ENCODE measurements at regions not wholly inside any gene's neighbourhood (a gene's known extent, or its start where the extent isn't known, plus 50 kb on each side); places are given as distances from the start of the nearest gene placed in this dataset.

GRCh38 chr15:46569781-46570180 is 935.0 kb downstream of the SQOR start:
- POLR2A ChIA-PET: no interaction called here
- H3K4me2 ChIP-seq (ENCODE audit: control insufficient read depth, insufficient read depth): no peak overlapping the region
- no peak for FAIRE-seq

More at GRCh38 chr15:46569781-46570180, 935.0 kb downstream of the SQOR start:
- H3K9ac ChIP-seq (ENCODE audit: control insufficient read depth, insufficient read depth, low read length): no peak overlapping the region
- no peak overlapping the region for H2AFZ ChIP-seq (ENCODE audit: control insufficient read depth, low read depth, low read length)
- no peaks in the 10 kb centered on the region for H3K36me3 ChIP-seq (ENCODE audit: control insufficient read depth in 2 of 2, insufficient read depth in 2 of 2, low read length in 1 of 2)
- no peaks in the 10 kb centered on the region for H3K4me1 ChIP-seq (ENCODE audit: control insufficient read depth, insufficient read depth, low read length)
- no peak for DNase-seq (ENCODE audit: low read depth, low spot score)
- ChIA-PET SMC1A (ENCODE audit: uncharacterized antibody, unreplicated experiment) (no interaction called here), CTCF (no interaction called here), RAD21 (ENCODE audit: unreplicated experiment) (no interaction called here)
- H3K27me3 ChIP-seq (replicated peaks in 1 of 2; ENCODE audit: control insufficient read depth in 2 of 2, insufficient read depth in 2 of 2, low read length in 1 of 2): no peaks in the 10 kb centered on the region
- in situ Hi-C loops (cut with MboI): no loop called here
- ATAC-seq: no peak
- intact Hi-C loops (cut with micrococcal nuclease; ENCODE audit: unreplicated experiment): no loop called here
- no peak for TF ChIP-seq HDGF (IDR thresholded peaks at IDR 0.05)
- TF ChIP-seq YBX1 (IDR thresholded peaks at IDR 0.05): no peak
- TF ChIP-seq USF1 (IDR thresholded peaks at IDR 0.05; ENCODE audit: borderline replicate concordance, extremely low read length, insufficient read depth, low read depth, low read length): no peak
- no peak for TF ChIP-seq CBX5 (IDR thresholded peaks at IDR 0.05; ENCODE audit: low read depth)
- no peak for TF ChIP-seq POLR2A (IDR thresholded peaks at IDR 0.05; ENCODE audit: low read depth, low read length)
- TF ChIP-seq HCFC1 (IDR thresholded peaks at IDR 0.05; ENCODE audit: low read length): no peak
- no peak for TF ChIP-seq CBFB (IDR thresholded peaks at IDR 0.05; ENCODE audit: low read depth)
- no peak for TF ChIP-seq TCF12 (IDR thresholded peaks at IDR 0.05; ENCODE audit: low read depth, low read length)
- TF ChIP-seq ZBTB11 (CRISPR knock-in tag; IDR thresholded peaks at IDR 0.05): no peak
- TF ChIP-seq NR2C2 (IDR thresholded peaks at IDR 0.05; ENCODE audit: borderline replicate concordance, control insufficient read depth, insufficient read length, low read depth): no peak
- no peak for TF ChIP-seq ZNF207 (IDR thresholded peaks at IDR 0.05; ENCODE audit: borderline replicate concordance)
- no peak for TF ChIP-seq E2F8 (IDR thresholded peaks at IDR 0.05; ENCODE audit: low read depth, partially characterized antibody)
- TF ChIP-seq RELA (IDR thresholded peaks at IDR 0.05; ENCODE audit: borderline replicate concordance, partially characterized antibody): no peak
- TF ChIP-seq ATF3 (IDR thresholded peaks at IDR 0.05; ENCODE audit: borderline replicate concordance, extremely low read depth, low read depth, low read length): no peak
- TF ChIP-seq MEF2A (IDR thresholded peaks at IDR 0.05; ENCODE audit: insufficient read depth, low read depth, low read length): no peak
- TF ChIP-seq MYB (IDR thresholded peaks at IDR 0.05; ENCODE audit: borderline replicate concordance, low read depth, low read length): no peak
- no peak for TF ChIP-seq RBBP5 (conservative IDR thresholded peaks at IDR 0.05)
- BruUV-seq (replicated peaks): no TSS peak
- H3K9me3 ChIP-seq (replicated peaks; ENCODE audit: control insufficient read depth, insufficient read depth, low read length): no peaks in the 10 kb centered on the region; the same call in 2 of the 3 replicates
- WGBS (ENCODE audit: insufficient coverage, insufficient replicate concordance, low lambda C conversion rate, missing lambda C conversion rate): 0% methylated on average over 1 of the region's 1 CpG
- no peaks in the 10 kb centered on the region for H3K79me2 ChIP-seq (ENCODE audit: control insufficient read depth, insufficient read depth, low read length)
- no peak overlapping the region for H3K4me3 ChIP-seq
- H4K20me1 ChIP-seq (ENCODE audit: control insufficient read depth, insufficient read depth): no peaks in the 10 kb centered on the region
- no peak overlapping the region for H3K27ac ChIP-seq (ENCODE audit: control insufficient read depth, insufficient read depth)

All from GM12878 (cell line).